BE2C (cell line): ENCODE measurements at regions not wholly inside any gene's neighbourhood (a gene's known extent, or its start where the extent isn't known, plus 50 kb on each side); places are given as distances from the start of the nearest gene placed in this dataset.

ENCODE experiments used
- DNase-seq: peaks from one replicate; pipeline ENCODE4 v3.0.0-alpha.2; 2020
- H3K27me3 ChIP-seq: fragments of 250-450 bp; sonication (Bioruptor Pico); 2 replicates; pipeline ENCODE4 v1.5.1; 2020; ENCODE audit warnings: mild to moderate bottlenecking
- H3K36me3 ChIP-seq: fragments of 250-450 bp; sonication (Bioruptor Pico); 2 replicates; pipeline ENCODE4 v1.5.1; 2020; ENCODE audit warnings: mild to moderate bottlenecking
- H3K4me1 ChIP-seq: fragments of 250-450 bp; sonication (Bioruptor Pico); 2 replicates; pipeline ENCODE4 v1.5.1; 2020
- H3K4me3 ChIP-seq: 2 replicates; pipeline ENCODE4 v1.5.1; 2011; ENCODE audit warnings: low read depth, low read length
- H3K9me3 ChIP-seq: fragments of 250-450 bp; sonication (Bioruptor Pico); 2 replicates; pipeline ENCODE4 v1.5.1; 2020
- TF ChIP-seq, protein P1 (sequence below): IDR thresholded peaks from 2 replicates; pipeline ENCODE4 v1.5.1; 2012; ENCODE audit warnings: mild to moderate bottlenecking, low read depth, low read length

DNA sequence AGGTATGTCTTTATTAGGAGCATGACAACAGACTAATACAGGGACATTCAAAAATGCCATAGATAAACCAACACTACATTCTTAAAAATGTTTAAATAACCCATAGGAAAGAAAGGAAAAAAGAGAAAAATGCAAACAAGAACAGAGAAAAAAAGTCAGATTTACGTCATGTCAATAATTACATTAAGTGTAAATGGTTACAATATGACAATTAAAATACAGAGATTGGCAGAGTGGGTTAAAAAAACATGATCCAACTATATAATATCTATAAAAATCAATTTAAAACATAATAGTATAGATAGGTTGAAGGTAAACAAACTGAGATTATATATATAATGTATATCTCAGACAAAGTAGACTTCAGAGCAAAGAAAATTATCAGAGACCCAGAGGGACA, 255.8 kb downstream of the ANAPC1 start:
- no peaks in the 10 kb centered on the region for H3K9me3 ChIP-seq
- DNase-seq = no peak
- no peaks in the 10 kb centered on the region for H3K4me1 ChIP-seq
- no peaks in the 10 kb centered on the region for H3K27me3 ChIP-seq
- TF ChIP-seq, protein P1, sequence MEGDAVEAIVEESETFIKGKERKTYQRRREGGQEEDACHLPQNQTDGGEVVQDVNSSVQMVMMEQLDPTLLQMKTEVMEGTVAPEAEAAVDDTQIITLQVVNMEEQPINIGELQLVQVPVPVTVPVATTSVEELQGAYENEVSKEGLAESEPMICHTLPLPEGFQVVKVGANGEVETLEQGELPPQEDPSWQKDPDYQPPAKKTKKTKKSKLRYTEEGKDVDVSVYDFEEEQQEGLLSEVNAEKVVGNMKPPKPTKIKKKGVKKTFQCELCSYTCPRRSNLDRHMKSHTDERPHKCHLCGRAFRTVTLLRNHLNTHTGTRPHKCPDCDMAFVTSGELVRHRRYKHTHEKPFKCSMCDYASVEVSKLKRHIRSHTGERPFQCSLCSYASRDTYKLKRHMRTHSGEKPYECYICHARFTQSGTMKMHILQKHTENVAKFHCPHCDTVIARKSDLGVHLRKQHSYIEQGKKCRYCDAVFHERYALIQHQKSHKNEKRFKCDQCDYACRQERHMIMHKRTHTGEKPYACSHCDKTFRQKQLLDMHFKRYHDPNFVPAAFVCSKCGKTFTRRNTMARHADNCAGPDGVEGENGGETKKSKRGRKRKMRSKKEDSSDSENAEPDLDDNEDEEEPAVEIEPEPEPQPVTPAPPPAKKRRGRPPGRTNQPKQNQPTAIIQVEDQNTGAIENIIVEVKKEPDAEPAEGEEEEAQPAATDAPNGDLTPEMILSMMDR = no peak
- H3K4me3 ChIP-seq = no peak overlapping the region
- no peaks in the 10 kb centered on the region for H3K36me3 ChIP-seq

DNA sequence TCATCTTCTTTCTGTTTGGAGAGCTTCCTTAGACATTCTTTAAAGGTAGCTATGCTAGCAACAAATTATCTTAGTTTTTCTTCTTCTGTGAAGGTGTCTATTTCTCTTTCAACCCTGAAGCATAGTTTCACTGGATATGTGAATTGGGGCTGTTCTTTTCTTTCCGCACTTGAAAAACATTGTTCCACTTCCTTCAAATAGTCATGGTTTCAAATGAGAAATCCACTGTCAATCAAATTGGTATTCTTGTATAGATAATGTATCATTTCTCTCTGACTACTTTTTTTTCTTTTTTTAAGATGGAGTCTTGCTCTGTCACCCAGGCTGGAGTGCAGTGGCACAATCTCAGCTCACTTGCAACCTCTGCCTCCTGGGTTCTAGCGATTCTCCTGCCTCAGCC, 254.0 kb downstream of the ANAPC1 start:
- no peaks in the 10 kb centered on the region for H3K36me3 ChIP-seq
- TF ChIP-seq, protein P1 = no peak

DNA sequence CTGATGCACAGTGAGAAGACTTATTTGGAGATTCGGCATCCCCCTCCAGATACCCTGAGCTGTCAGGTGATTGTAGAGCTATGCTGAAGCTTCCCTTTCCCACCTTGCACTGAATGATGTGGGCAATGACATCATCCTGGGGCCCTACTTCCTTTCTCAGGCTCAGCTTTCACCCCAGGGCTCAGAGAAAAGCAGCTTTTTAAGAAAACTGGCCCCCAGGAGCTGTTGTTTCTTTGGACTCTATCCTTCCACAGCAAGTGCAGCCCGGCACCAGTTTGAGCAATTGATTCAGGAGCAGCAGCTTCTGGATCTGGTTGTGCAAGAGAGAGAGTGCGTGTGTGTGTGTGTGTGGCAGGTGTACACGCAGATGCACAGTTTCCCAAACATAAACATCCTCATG, 251.3 kb downstream of the ANAPC1 start:
- no peaks in the 10 kb centered on the region for H3K27me3 ChIP-seq
- no peaks in the 10 kb centered on the region for H3K9me3 ChIP-seq
- DNase-seq = no peak
- peaks cover 3% of the 10 kb centered on the region; the same call in 1 of the 2 replicates for H3K4me1 ChIP-seq
- TF ChIP-seq, protein P1 = no peak
- H3K4me3 ChIP-seq = no peak overlapping the region
- no peaks in the 10 kb centered on the region for H3K36me3 ChIP-seq

More for the DNA sequence above, 254.0 kb downstream of the ANAPC1 start:
- no peak for DNase-seq
- no peaks in the 10 kb centered on the region for H3K9me3 ChIP-seq
- H3K4me1 ChIP-seq = peaks cover 3% of the 10 kb centered on the region; the same call in 1 of the 2 replicates
- H3K27me3 ChIP-seq = no peaks in the 10 kb centered on the region
- no peak overlapping the region for H3K4me3 ChIP-seq

DNA sequence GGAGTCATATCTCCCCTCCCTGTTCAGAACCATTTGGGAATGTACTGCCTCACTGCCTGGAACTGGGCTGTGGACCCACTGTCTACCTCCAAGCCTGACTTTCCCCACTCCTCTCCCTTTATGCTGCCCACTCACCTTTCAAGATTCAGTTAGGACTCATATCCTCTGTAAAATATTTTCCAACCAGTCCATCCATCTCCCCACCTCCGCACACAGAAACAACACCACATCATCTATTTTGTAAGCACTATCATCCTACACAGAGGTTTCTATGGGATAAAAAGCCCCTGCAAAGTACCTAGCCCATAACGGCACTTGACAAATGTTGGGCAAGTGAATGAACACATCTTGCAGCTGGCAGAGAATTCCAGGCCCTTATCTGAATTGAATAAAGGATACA, 250.8 kb downstream of the ANAPC1 start:
- TF ChIP-seq, protein P1 = no peak
- Histone ChIP-seq H3K4me3 (no peak overlapping the region), H3K36me3 (no peaks in the 10 kb centered on the region), H3K27me3 (no peaks in the 10 kb centered on the region), H3K4me1 (peaks cover 3% of the 10 kb centered on the region; the same call in 1 of the 2 replicates), H3K9me3 (no peaks in the 10 kb centered on the region)
- DNase-seq = no peak

DNA sequence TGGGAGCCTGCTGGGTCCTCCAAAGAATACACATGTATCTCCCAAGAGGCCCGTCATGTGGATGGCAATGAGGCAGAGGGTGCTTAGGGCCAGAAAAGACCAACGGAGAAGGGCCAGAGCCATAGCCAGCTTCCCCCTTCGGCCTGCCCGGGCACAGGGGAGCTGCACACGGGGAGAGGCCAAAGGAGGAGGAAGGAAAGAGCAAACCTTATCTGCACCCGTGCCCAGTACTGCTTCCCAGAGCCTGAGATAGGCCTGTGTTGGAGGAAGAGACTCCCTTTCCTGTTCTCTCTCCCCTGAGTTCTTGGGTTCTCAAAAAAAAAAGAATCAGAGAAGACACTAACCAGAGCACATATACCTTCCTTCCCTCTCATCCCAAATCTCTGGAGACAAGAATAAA, 250.3 kb downstream of the ANAPC1 start:
- TF ChIP-seq, protein P1 = no peak
- Histone ChIP-seq H3K9me3 (no peaks in the 10 kb centered on the region), H3K4me3 (no peak overlapping the region), H3K36me3 (no peaks in the 10 kb centered on the region), H3K27me3 (no peaks in the 10 kb centered on the region), H3K4me1 (peaks cover 3% of the 10 kb centered on the region; the same call in 1 of the 2 replicates)
- no peak for DNase-seq

DNA sequence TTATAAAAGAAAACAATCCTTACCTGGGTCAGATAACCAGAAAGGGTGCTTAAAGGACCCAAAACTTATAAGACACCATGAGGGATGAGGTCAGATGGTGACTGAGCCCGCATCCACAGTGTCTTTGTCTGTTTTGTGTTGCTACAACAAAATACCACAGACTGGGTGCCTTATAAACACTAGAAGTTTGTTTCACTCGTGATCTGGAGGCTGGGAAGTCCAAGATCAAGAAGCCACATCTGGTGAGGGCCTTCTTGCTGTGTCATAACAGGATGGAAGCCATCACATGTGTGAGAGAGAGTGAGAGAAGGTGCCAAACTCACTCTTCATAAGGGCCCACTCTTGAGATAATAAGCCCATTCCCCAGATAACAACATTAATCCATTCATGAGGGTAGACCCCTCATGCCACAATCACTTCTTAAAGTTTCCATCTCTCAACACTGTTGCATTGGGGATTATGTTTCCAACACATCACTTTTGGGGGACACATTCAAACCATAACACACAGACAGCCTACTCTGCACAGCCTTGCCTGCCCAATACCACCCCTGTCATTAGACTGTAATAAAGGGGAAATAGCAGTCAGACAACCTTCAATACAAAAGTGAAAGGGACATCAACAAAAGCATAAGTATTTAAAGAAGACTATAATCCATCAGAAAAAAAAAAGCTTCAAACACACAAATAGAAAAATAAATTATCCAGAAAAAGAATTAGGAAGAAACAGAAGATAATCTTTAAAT, 249.8 kb downstream of the ANAPC1 start:
- no peak overlapping the region for H3K4me3 ChIP-seq
- H3K27me3 ChIP-seq = no peaks in the 10 kb centered on the region
- H3K9me3 ChIP-seq = no peaks in the 10 kb centered on the region
- H3K36me3 ChIP-seq = no peaks in the 10 kb centered on the region
- TF ChIP-seq, protein P1 = no peak
- H3K4me1 ChIP-seq = peaks cover 3% of the 10 kb centered on the region; the same call in 1 of the 2 replicates
- no peak for DNase-seq
